Endothelial cell of umbilical vein (primary cell): ENCODE measurements at regions not wholly inside any gene's neighbourhood (a gene's known extent, or its start where the extent isn't known, plus 50 kb on each side); places are given as distances from the start of the nearest gene placed in this dataset.

Source experiments
- EZH2 ChIP-seq: IDR thresholded peaks from 2 replicates; pipeline ENCODE4 v1.6.1; 2012; ENCODE audit warnings: borderline replicate concordance, low read depth, mild to moderate bottlenecking, moderate library complexity, low read length, inconsistent platforms; ENCODE audit not compliant: severe bottlenecking
- FOS ChIP-seq: IDR thresholded peaks from 2 replicates; pipeline ENCODE4 v1.6.1; 2011; ENCODE audit warnings: mild to moderate bottlenecking, low read length, moderate library complexity, borderline replicate concordance; ENCODE audit not compliant: insufficient read depth
- TF ChIP-seq, protein P1 (sequence below), 2 donors: IDR thresholded peaks; 1 replicate in 1 of 2; 2 replicates in 1 of 2; pipeline ENCODE4 v1.5.1; 2011; ENCODE audit warnings: low read length in 2 of 2, mild to moderate bottlenecking in 2 of 2, moderate library complexity in 2 of 2, control low read depth in 1 of 2, inconsistent platforms in 1 of 2, low read depth in 1 of 2; ENCODE audit not compliant: insufficient read depth in 1 of 2; ENCODE audit errors: extremely low read depth in 1 of 2
- TF ChIP-seq, protein P2 (sequence below): IDR thresholded peaks from 2 replicates; pipeline ENCODE4 v1.6.1; 2011; ENCODE audit not compliant: insufficient read depth, insufficient read length

DNA sequence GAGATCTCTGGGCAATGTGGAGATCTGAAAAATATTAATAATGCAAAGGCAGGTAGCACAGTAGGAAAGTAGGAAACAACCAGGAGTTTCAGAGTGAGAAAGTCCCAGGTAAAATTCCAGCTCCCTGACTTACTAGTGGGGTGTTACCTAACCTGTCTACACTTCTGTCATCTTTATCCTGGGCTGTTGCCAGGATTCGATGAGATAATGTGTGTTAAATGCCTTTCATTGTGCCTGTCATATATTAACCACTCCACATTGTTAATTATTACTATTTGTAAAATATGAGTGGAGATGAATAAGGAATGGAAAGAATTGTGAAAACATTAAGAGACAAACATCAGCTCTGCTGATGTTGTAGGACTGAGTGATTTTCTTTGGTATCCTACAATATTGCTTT lies 50.0 kb upstream of the FRMD4A start:
- TF ChIP-seq, protein P1, sequence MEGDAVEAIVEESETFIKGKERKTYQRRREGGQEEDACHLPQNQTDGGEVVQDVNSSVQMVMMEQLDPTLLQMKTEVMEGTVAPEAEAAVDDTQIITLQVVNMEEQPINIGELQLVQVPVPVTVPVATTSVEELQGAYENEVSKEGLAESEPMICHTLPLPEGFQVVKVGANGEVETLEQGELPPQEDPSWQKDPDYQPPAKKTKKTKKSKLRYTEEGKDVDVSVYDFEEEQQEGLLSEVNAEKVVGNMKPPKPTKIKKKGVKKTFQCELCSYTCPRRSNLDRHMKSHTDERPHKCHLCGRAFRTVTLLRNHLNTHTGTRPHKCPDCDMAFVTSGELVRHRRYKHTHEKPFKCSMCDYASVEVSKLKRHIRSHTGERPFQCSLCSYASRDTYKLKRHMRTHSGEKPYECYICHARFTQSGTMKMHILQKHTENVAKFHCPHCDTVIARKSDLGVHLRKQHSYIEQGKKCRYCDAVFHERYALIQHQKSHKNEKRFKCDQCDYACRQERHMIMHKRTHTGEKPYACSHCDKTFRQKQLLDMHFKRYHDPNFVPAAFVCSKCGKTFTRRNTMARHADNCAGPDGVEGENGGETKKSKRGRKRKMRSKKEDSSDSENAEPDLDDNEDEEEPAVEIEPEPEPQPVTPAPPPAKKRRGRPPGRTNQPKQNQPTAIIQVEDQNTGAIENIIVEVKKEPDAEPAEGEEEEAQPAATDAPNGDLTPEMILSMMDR (IDR thresholded peaks at IDR 0.05; ENCODE audit: extremely low read depth in 1 of 2, insufficient read depth in 1 of 2, low read depth in 1 of 2, low read length in 2 of 2) = no peak
- TF ChIP-seq FOS (no peak), EZH2 (no peak)
- TF ChIP-seq, protein P2, sequence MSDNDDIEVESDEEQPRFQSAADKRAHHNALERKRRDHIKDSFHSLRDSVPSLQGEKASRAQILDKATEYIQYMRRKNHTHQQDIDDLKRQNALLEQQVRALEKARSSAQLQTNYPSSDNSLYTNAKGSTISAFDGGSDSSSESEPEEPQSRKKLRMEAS = no peak
